ENCODE measurements at regions not wholly inside any gene's neighbourhood (a gene's known extent, or its start where the extent isn't known, plus 50 kb on each side); places are given as distances from the start of the nearest gene placed in this dataset.

GRCh38 chr13:34307607-34308006 is 489.7 kb downstream of the RFC3 start:
- TF ChIP-seq MYC (IDR thresholded peaks at IDR 0.05; ENCODE audit: low read depth, low read length) = no peak
- TF ChIP-seq CTCF (IDR thresholded peaks at IDR 0.05; ENCODE audit: low read depth, low read length) = no peak
- no peak for TF ChIP-seq POLR2A (IDR thresholded peaks at IDR 0.05; ENCODE audit: extremely low read depth, insufficient read length)
